MM.1S (cell line): ENCODE measurements at regions not wholly inside any gene's neighbourhood (a gene's known extent, or its start where the extent isn't known, plus 50 kb on each side); places are given as distances from the start of the nearest gene placed in this dataset.

Experiments
- DNase-seq: peaks from one replicate; pipeline ENCODE4 v3.0.0-alpha.2; 2015
- H2AFZ ChIP-seq: fragments of 300-600 bp; sonication (generic); 2 replicates; pipeline ENCODE4 v1.6.0; 2016; ENCODE audit warnings: antibody characterized with exemption, low read length
- H3F3A ChIP-seq: fragments of 300-600 bp; sonication (generic); 2 replicates; pipeline ENCODE4 v1.6.1; 2016; ENCODE audit warnings: mild to moderate bottlenecking, antibody characterized with exemption, low read length, moderate library complexity, mixed read lengths; ENCODE audit not compliant: insufficient read depth
- H3K27ac ChIP-seq: fragments of 300-600 bp; sonication (generic); 2 replicates; pipeline ENCODE4 v1.5.1; 2016; ENCODE audit warnings: mild to moderate bottlenecking, low read length
- H3K27me3 ChIP-seq: fragments of 300-600 bp; sonication (generic); replicated peaks from 2 replicates; pipeline ENCODE4 v1.6.0; 2016; ENCODE audit warnings: low read length; ENCODE audit not compliant: insufficient read depth
- H3K36me3 ChIP-seq: fragments of 300-600 bp; sonication (generic); replicated peaks from 2 replicates; pipeline ENCODE4 v1.6.1; 2016; ENCODE audit warnings: mild to moderate bottlenecking, low read length, mixed read lengths; ENCODE audit not compliant: insufficient read depth
- H3K4me1 ChIP-seq: fragments of 300-600 bp; sonication (generic); 2 replicates; pipeline ENCODE4 v1.6.1; 2016; ENCODE audit warnings: low read length, mixed read lengths
- H3K4me2 ChIP-seq: fragments of 300-600 bp; sonication (generic); 2 replicates; pipeline ENCODE4 v1.6.0; 2016; ENCODE audit warnings: low read depth, low read length
- H3K4me3 ChIP-seq: fragments of 300-600 bp; sonication (generic); 2 replicates; pipeline ENCODE4 v1.5.1; 2016; ENCODE audit warnings: low read length, mixed read lengths
- H3K79me2 ChIP-seq: fragments of 300-600 bp; sonication (generic); 2 replicates; pipeline ENCODE4 v1.6.1; 2016; ENCODE audit warnings: mixed run types, low read length, mixed read lengths
- H3K9ac ChIP-seq: fragments of 300-600 bp; sonication (generic); 2 replicates; pipeline ENCODE4 v1.6.1; 2016; ENCODE audit warnings: low read length, mixed read lengths
- H3K9me2 ChIP-seq: fragments of 300-600 bp; sonication (generic); replicated peaks from 2 replicates; pipeline ENCODE4 v1.6.1; 2016; ENCODE audit warnings: mild to moderate bottlenecking, low read length, mixed read lengths; ENCODE audit not compliant: insufficient read depth
- H3K9me3 ChIP-seq: fragments of 300-600 bp; sonication (generic); replicated peaks from 2 replicates; pipeline ENCODE4 v1.6.1; 2016; ENCODE audit warnings: mild to moderate bottlenecking, low read length, mixed read lengths; ENCODE audit not compliant: insufficient read depth
- H4K20me1 ChIP-seq: fragments of 300-600 bp; sonication (generic); 2 replicates; pipeline ENCODE4 v1.6.1; 2016; ENCODE audit warnings: mild to moderate bottlenecking, low read length, moderate library complexity, mixed read lengths; ENCODE audit not compliant: insufficient read depth
- EZH2 ChIP-seq: fragments of 300-600 bp; sonication (generic); optimal IDR thresholded peaks from 2 replicates; pipeline ENCODE3; 2017; ENCODE audit warnings: low read depth, mild to moderate bottlenecking, antibody characterized with exemption, low read length, mixed read lengths
- EZH2phosphoT487 ChIP-seq: fragments of 300-600 bp; sonication (generic); IDR thresholded peaks from 2 replicates; pipeline ENCODE4 v1.6.1; 2018; ENCODE audit warnings: antibody characterized with exemption, low read length
- TF ChIP-seq, protein P1 (sequence below): fragments of 300-600 bp; sonication (generic); IDR thresholded peaks from 2 replicates; pipeline ENCODE4 v1.5.1; 2016; ENCODE audit warnings: antibody characterized with exemption, low read length, mixed read lengths

DNA sequence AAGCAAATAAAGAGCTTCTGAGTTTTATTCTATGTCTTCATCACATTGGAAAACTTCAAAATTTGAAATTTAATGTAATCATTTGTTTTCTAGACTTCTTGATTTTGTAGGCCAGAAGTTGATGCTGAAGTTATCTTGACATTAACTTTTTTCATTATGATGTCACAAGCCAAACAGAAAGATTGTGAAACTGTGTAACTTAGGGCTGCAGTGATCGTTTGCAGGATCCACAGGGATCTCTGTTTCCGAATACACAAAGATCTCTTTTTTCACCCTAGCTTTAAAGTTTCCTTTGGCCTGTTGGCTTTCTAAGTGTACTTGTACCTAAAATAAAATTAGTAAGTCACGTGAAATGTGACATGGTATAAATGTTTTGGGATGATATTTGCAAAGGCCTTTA lies 594.9 kb upstream of the CDH2 start:
- no peak overlapping the region for H2AFZ ChIP-seq
- H3K4me3 ChIP-seq, result no peak overlapping the region
- no peak overlapping the region for H3K9ac ChIP-seq
- no peaks in the 10 kb centered on the region for H4K20me1 ChIP-seq
- H3K9me2 ChIP-seq, result no peaks in the 10 kb centered on the region; the same call in 1 of the 2 replicates
- no peaks in the 10 kb centered on the region for H3K79me2 ChIP-seq
- H3K4me2 ChIP-seq, result peak overlapping the region; percentile 28; the same call in 1 of the 2 replicates
- TF ChIP-seq EZH2phosphoT487 (no peak), EZH2 (no peak)
- TF ChIP-seq, protein P1, sequence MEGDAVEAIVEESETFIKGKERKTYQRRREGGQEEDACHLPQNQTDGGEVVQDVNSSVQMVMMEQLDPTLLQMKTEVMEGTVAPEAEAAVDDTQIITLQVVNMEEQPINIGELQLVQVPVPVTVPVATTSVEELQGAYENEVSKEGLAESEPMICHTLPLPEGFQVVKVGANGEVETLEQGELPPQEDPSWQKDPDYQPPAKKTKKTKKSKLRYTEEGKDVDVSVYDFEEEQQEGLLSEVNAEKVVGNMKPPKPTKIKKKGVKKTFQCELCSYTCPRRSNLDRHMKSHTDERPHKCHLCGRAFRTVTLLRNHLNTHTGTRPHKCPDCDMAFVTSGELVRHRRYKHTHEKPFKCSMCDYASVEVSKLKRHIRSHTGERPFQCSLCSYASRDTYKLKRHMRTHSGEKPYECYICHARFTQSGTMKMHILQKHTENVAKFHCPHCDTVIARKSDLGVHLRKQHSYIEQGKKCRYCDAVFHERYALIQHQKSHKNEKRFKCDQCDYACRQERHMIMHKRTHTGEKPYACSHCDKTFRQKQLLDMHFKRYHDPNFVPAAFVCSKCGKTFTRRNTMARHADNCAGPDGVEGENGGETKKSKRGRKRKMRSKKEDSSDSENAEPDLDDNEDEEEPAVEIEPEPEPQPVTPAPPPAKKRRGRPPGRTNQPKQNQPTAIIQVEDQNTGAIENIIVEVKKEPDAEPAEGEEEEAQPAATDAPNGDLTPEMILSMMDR, result no peak
- H3K4me1 ChIP-seq, result no peaks in the 10 kb centered on the region
- no peaks in the 10 kb centered on the region for H3K36me3 ChIP-seq
- H3F3A ChIP-seq, result no peaks in the 10 kb centered on the region
- H3K27ac ChIP-seq, result no peak overlapping the region
- H3K27me3 ChIP-seq, result no peaks in the 10 kb centered on the region
- no peak for DNase-seq
- H3K9me3 ChIP-seq, result no peaks in the 10 kb centered on the region

DNA sequence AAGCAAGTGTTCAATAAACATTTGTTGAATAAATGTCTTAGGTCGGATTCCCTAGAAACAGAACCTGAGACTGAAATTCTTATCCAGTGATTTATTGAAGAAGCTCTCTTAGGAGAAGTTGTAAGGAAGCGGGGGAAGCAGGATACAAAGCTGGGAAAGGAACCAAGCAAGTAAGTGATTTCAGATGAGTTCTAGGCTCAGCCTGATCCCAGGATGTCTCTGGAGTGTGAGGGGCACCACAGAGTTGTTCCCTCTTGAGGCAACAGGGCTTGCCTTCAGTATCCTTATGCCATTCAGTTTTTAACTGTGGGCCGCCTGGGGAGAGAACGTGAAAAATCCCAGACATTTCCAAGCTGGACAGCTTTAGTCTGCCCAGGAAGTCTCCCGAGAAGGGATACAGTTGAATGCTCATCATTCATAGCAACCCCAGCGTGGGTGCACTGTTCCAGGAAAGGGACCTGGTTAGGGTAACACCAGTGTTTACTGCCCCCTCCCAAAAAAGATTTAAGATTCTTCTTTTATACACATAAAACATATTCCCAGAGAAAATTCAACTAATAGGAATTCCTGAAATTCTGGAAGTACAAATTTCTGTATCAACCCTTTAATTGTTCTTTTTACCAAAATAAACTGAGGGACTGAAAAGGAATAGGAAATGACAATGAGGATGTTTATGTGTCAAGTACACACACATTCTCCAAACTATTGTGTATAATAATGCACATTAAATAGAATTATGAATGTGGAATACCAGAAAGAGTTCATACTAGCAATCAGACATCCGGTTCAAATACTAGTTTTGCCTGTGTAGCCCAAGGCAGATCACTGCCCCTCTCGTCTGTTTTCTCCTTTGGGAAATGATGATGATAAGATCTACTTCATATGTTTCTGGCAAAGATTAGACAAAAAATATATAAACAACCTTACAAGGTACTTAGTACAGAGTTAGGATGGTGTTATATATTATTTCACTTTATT lies 592.1 kb upstream of the CDH2 start:
- H3K4me2 ChIP-seq, result no peak overlapping the region
- H3K36me3 ChIP-seq, result no peaks in the 10 kb centered on the region
- no peaks in the 10 kb centered on the region for H3K9me3 ChIP-seq
- no peak overlapping the region for H3K9ac ChIP-seq
- H4K20me1 ChIP-seq, result no peaks in the 10 kb centered on the region
- no peak overlapping the region for H3K27ac ChIP-seq
- H2AFZ ChIP-seq, result no peak overlapping the region
- no peak for TF ChIP-seq EZH2phosphoT487
- no peak for TF ChIP-seq EZH2
- TF ChIP-seq, protein P1, result no peak
- H3K4me1 ChIP-seq, result no peaks in the 10 kb centered on the region
- no peak for DNase-seq
- H3K9me2 ChIP-seq, result no peaks in the 10 kb centered on the region; the same call in 1 of the 2 replicates
- H3K27me3 ChIP-seq, result no peaks in the 10 kb centered on the region
- H3K4me3 ChIP-seq, result no peak overlapping the region
- no peaks in the 10 kb centered on the region for H3K79me2 ChIP-seq
- no peaks in the 10 kb centered on the region for H3F3A ChIP-seq

DNA sequence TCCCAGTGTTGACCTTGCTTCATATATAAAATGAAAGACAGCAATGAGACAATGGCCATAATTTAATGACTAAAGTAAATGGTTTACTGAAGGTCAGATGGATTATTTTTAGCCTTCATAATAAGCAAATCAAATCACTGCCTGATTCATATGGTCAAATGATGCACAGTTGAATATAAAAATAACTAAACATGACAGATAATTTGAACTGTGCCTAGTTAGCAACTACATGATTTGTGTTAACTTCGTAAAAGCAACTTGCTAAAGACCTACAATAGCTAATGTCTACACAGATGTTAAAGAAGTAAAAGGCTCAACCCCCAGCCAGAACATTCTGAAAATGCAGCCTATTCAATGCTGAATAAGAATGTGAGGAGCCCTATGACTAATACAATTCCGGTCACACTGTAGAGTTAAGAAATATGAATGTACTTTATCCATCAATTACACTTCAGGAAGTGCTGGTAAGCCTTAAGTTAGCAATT lies 590.8 kb upstream of the CDH2 start:
- no peaks in the 10 kb centered on the region for H3K36me3 ChIP-seq
- H2AFZ ChIP-seq, result no peak overlapping the region
- no peak overlapping the region for H3K27ac ChIP-seq
- no peak for TF ChIP-seq EZH2phosphoT487
- TF ChIP-seq, protein P1, result no peak
- no peak for TF ChIP-seq EZH2
- H3K4me1 ChIP-seq, result no peaks in the 10 kb centered on the region
- H4K20me1 ChIP-seq, result no peaks in the 10 kb centered on the region
- H3K4me2 ChIP-seq, result no peak overlapping the region
- no peaks in the 10 kb centered on the region for H3K9me3 ChIP-seq
- H3K4me3 ChIP-seq, result no peak overlapping the region
- no peak for DNase-seq
- no peaks in the 10 kb centered on the region for H3K9me2 ChIP-seq
- H3K79me2 ChIP-seq, result no peaks in the 10 kb centered on the region
- no peak overlapping the region for H3K9ac ChIP-seq
- H3F3A ChIP-seq, result no peaks in the 10 kb centered on the region
- H3K27me3 ChIP-seq, result no peaks in the 10 kb centered on the region
